ENCODE measurements at regions not wholly inside any gene's neighbourhood (a gene's known extent, or its start where the extent isn't known, plus 50 kb on each side); places are given as distances from the start of the nearest gene placed in this dataset.
A peak's percentile ranks its signal among the peaks of the same experiment; 100 is the strongest.

DNA sequence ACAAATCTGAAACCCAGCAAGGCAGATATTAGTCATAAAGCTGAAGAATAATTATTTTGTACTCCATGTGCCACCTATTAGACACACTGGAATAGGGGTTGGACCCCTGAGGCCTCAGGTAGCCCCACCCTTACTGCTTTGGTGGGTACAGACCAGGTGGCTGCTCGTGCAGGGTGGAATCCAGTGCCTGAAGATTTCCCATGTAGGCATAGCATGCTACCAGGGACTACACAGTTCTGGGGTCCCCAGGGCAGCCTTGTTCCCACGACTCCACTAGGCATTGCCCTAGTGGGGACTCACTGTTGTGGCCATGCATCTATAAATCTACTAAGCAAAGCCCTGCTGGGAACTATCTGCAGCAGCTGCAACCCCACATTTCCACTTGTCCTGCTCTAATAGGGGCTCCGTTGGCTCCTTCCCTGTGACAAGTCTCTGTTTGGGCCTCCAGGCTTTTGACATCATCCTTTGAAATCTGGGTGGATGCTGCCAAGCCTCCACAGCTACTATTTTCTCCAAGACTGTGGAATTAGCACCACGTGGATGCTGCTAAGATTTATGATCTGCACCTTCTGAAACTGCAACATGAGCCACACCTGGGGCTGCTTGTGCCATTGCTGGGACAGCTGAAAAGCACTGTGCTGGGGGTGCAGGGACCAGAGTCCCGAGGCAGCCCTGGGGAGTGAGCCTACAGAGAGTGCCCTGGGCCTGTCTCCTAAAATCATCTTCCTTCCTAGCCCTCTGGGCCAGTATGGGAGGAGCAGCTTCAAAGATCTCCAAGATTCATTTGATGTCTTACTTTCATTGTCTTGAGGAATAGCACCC, 303.8 kb downstream of the FSIP2 start:
- DNase-seq (ENCODE audit: low read depth) = no peak
- TF ChIP-seq, protein P1, sequence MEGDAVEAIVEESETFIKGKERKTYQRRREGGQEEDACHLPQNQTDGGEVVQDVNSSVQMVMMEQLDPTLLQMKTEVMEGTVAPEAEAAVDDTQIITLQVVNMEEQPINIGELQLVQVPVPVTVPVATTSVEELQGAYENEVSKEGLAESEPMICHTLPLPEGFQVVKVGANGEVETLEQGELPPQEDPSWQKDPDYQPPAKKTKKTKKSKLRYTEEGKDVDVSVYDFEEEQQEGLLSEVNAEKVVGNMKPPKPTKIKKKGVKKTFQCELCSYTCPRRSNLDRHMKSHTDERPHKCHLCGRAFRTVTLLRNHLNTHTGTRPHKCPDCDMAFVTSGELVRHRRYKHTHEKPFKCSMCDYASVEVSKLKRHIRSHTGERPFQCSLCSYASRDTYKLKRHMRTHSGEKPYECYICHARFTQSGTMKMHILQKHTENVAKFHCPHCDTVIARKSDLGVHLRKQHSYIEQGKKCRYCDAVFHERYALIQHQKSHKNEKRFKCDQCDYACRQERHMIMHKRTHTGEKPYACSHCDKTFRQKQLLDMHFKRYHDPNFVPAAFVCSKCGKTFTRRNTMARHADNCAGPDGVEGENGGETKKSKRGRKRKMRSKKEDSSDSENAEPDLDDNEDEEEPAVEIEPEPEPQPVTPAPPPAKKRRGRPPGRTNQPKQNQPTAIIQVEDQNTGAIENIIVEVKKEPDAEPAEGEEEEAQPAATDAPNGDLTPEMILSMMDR (IDR thresholded peaks at IDR 0.05; ENCODE audit: insufficient read depth, low read depth, low read length, missing control alignments) = no peak
- no peak overlapping the region for H3K4me3 ChIP-seq (ENCODE audit: low read length)

DNA sequence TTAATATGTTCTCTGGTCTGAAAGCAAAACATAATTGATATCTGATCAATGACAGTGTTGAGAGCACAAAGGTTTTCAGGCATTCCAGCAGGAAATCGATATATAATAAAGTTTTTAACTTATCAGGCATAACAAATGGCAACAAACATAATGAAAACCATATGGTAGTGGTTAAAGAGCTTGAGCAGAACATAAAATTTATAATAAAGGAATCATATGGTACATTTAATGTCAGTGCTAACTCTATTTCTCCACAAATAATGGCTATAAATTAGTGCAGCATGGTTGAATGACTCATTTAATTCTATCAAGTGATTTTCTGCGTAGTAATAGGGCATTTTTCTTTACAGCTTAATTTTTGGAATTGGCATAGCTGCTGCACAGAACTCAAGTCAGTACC, 306.2 kb downstream of the FSIP2 start:
- TF ChIP-seq, protein P1 (IDR thresholded peaks at IDR 0.05; ENCODE audit: insufficient read depth, low read depth, low read length, missing control alignments) = no peak
- no peak for DNase-seq (ENCODE audit: low read depth)
- H3K4me3 ChIP-seq (ENCODE audit: low read length) = no peak overlapping the region

DNA sequence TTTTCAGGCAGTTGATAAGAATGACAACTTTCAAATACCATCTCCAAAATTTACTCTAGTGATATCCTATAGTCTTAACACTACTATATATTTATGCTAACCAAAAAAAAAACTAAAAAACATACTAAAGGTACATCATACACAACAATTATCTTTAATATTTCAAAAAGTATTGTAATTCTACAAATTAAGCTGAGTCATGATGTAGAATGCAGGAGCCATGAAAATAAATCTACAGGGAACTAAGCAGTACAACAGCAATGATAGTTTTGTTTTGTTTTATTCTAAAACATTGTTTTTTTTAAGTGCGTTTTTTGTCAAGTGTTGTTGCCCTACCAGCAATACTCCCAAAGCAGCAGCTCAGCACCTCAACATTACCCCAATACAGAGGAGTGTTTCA, 314.3 kb downstream of the FSIP2 start:
- TF ChIP-seq, protein P1 (IDR thresholded peaks at IDR 0.05; ENCODE audit: insufficient read depth, low read depth, low read length, missing control alignments) = no peak

DNA sequence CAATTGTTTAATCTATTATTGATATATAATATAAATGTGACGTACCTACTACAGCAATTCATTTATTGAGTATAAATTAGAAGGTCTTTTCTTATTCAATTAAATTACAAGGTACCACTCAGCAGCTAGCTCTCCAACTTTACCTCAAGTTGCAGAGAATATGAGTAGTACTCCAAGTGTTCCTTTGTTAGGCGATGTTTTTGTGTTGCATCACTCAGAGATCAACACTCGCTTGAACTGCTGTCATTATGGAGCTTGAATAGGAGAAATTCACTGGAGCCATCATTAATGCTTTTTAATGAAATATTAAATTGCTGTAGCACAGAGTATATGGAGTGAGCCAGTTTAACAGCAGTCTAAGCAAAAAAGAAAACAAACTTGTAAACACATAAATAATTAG, 320.0 kb downstream of the FSIP2 start:
- no peak for DNase-seq (ENCODE audit: low read depth)
- no peak overlapping the region for H3K4me3 ChIP-seq (ENCODE audit: low read length)
- TF ChIP-seq, protein P1 (IDR thresholded peaks at IDR 0.05; ENCODE audit: insufficient read depth, low read depth, low read length, missing control alignments) = no peak

More for the DNA sequence above, 314.3 kb downstream of the FSIP2 start:
- no peak overlapping the region for H3K4me3 ChIP-seq (ENCODE audit: low read length)
- no peak for DNase-seq (ENCODE audit: low read depth)

DNA sequence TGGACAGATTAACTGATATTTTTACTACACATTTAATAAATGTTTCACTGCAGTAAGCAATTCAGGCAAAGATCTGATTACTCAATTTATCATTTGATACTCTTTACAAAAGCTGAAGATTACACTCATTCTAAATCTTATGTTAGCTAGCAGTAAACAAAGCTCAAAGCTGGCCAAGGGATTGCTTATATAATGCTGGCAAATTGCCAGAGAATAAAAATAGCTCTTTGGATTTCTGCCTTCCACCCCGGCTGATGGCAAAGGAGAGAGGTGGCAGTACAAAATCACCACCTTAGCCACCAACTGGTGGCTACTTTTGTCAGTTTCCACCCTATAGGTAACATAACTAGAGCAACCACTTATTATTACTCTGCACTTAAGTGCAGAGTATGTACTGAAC, 320.5 kb downstream of the FSIP2 start:
- no peak overlapping the region for H3K4me3 ChIP-seq (ENCODE audit: low read length)
- peak; percentile 8 for DNase-seq (ENCODE audit: low read depth)
- TF ChIP-seq, protein P1 (IDR thresholded peaks at IDR 0.05; ENCODE audit: insufficient read depth, low read depth, low read length, missing control alignments) = no peak

DNA sequence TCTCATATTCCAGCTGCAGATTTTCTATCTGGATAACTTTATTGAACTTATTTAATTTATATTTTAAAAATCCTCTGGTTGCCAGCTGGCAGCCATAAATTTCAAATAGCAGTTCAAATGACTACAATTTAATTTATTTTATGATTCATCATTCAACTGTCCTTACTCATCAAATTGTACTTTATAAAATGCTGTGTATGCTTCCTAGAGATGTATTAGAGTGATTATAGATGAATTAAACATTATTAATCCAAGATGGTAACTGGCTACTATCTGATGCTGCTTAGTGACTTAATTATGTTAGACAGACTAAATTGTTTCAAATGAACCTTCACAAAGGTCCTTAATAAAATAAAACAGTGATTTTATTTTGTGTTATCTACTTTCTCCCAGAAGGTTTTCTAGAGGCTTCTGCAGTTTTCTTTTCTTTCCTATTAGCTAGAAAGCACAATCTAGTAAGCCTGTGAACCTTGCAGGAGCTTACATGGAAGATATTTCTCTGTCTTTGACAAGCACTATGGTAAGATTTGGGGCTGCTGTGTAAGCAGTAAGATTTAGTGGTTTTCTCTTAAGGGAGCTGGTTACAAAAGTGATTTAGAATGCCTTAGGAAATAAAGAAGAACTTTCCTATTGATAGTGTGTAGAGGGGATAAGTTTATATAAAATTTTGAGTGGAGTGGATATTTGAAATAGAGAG, 322.3 kb downstream of the FSIP2 start:
- TF ChIP-seq, protein P1 (IDR thresholded peaks at IDR 0.05; ENCODE audit: insufficient read depth, low read depth, low read length, missing control alignments) = no peak
- no peak overlapping the region for H3K4me3 ChIP-seq (ENCODE audit: low read length)
- peak; percentile 4 for DNase-seq (ENCODE audit: low read depth)
